Heart left ventricle (tissue), 16 donors: ENCODE measurements at regions not wholly inside any gene's neighbourhood (a gene's known extent, or its start where the extent isn't known, plus 50 kb on each side); places are given as distances from the start of the nearest gene placed in this dataset.

Experiments
- ATAC-seq, 4 donors: fragments of 200-7000 bp; cut with Tn5 transposase; one replicate each; pipeline ENCODE4 v1.9.1; 2020 to 2022; ENCODE audit warnings: moderate library complexity in 4 of 4, mild to moderate bottlenecking in 3 of 4, moderate number of reproducible peaks in 1 of 4
- DNase-seq, 5 donors: peaks; one replicate each; pipeline ENCODE4 v3.0.0-alpha.2; 2020
- H3K27ac ChIP-seq, 12 donors: fragments of 200-600 bp; sonication (generic) in 4 of 12; one replicate each; pipeline versions ENCODE4 v1.5.0 to v1.8.0; 2016 to 2022; ENCODE audit warnings: mild to moderate bottlenecking in 2 of 12
- H3K27me3 ChIP-seq, 9 donors: fragments of 200-600 bp; sonication (generic) in 2 of 9; one replicate each; pipeline versions ENCODE4 v1.5.1 to v1.8.0; 2016 to 2022; ENCODE audit warnings: mild to moderate bottlenecking in 3 of 9
- H3K36me3 ChIP-seq, 9 donors: fragments of 200-600 bp; sonication (generic) in 2 of 9; one replicate each; pipeline versions ENCODE4 v1.5.0 to v1.8.0; 2018 to 2022; ENCODE audit warnings: mild to moderate bottlenecking in 2 of 9
- H3K4me1 ChIP-seq, 12 donors: fragments of 200-600 bp; sonication (generic) in 4 of 12; one replicate each; pipeline versions ENCODE4 v1.5.0 to v1.8.0; 2016 to 2022; ENCODE audit warnings: mild to moderate bottlenecking in 3 of 12
- H3K4me3 ChIP-seq, 12 donors: fragments of 200-600 bp; sonication (generic) in 4 of 12; one replicate each; pipeline versions ENCODE4 v1.5.0 to v1.8.0; 2017 to 2022; ENCODE audit warnings: mild to moderate bottlenecking in 9 of 12, moderate library complexity in 4 of 12
- H3K9me3 ChIP-seq, 12 donors: fragments of 200-600 bp; sonication (generic) in 4 of 12; one replicate each; pipeline versions ENCODE4 v1.5.0 to v1.8.0; 2016 to 2022; ENCODE audit warnings: mild to moderate bottlenecking in 1 of 12
- CTCF ChIP-seq, 12 donors: fragments of 200-600 bp; sonication (generic) in 4 of 12; IDR thresholded peaks; one replicate each; pipeline versions ENCODE4 v1.5.0 to v1.8.0; 2018 to 2022; ENCODE audit warnings: antibody characterized with exemption in 12 of 12, mild to moderate bottlenecking in 5 of 12
- POLR2A ChIP-seq, 2 donors: fragments of 450-650 bp; IDR thresholded peaks; one replicate each; pipeline ENCODE4 v1.6.1; 2017; ENCODE audit warnings: antibody characterized with exemption in 2 of 2, mild to moderate bottlenecking in 2 of 2, moderate library complexity in 2 of 2
- WGBS, 4 donors: extraction: QIAGEN DNeasy Blood & Tissue Kit in 2 of 4; methylation state at CpG; one replicate each; pipeline versions ENCODE4 v1.1.5 to v1.1.7; 2013 to 2018; 5-methylcytosine and 5-hydroxymethylcytosine counted together
- intact Hi-C, 10 donors: fragments of 100-400 bp; cut with DNase I; formaldehyde crosslinking; loops; one replicate each; pipeline versions ENCODE4 v1.11.1 to v1.14.2; 2022
- donor health status: ischemic (EF 13 %, LVEDD 7.1; RV severe dilation, severe dysfunction).
- donor health status: healthy with polysubstance abuse.
- donor health status: DM: no; HTN: yes; CAD: no.
- donor health status: DM: no; HTN: no; CAD: no.
- donor health status: ischemic (EF 25% LVEDD 6.9; RV normal size, moderate dysfunction).
- donor health status: ischemic (EF 25% LVEDD 5.7; RV mildly dilated, moderate dysfunction).
- donor health status: healthy.
- donor health status: DM: yes; HTN: yes; CAD: no.
- donor health status: ischemic (EF 35%, LVEDD 5.7; RV mildly dilated, moderate dysfunction).
- donor health status: nonischemic (EF 11% LVEDD 7.7; RV severe dilation, severe dysfunction).
- donor health status: DM: yes; HTN: yes; CAD: no.
- donor health status: PGD.
- donor health status: ischemic (EF 29% LVEDD 5.4; RV normal size, mild dysfunction).
- donor health status: nonischemic (EF 23%, LVEDD 6.1; RV moderate dilation, normal function).

GRCh38 chr13:62331384-62331783 is 915.7 kb upstream of the PCDH20 start:
- DNase-seq (no peak), ATAC-seq (no peak)
- 74 to 81% (median 77%) methylated on average over 2 of the region's 2 CpGs for WGBS, 4 donors
- TF ChIP-seq CTCF (IDR thresholded peaks at IDR 0.05) (no peak), POLR2A (IDR thresholded peaks at IDR 0.05) (no peak)
- H3K36me3 ChIP-seq, result no peaks in the 10 kb centered on the region
- no peaks in the 10 kb centered on the region for H3K4me1 ChIP-seq
- intact Hi-C loops, result no loop called here
- no peak overlapping the region for H3K4me3 ChIP-seq
- H3K27ac ChIP-seq, result no peak overlapping the region
- H3K9me3 ChIP-seq, result peaks cover 0 to 9% (median 0%) of the 10 kb centered on the region in 12 donors
- H3K27me3 ChIP-seq, result no peaks in the 10 kb centered on the region

GRCh38 chr13:62327367-62327766 is 911.7 kb upstream of the PCDH20 start:
- DNase-seq (no peak), ATAC-seq (no peak)
- no peak overlapping the region for H3K4me3 ChIP-seq
- H3K27ac ChIP-seq, result no peak overlapping the region
- H3K9me3 ChIP-seq, result peaks cover 0 to 9% (median 0%) of the 10 kb centered on the region in 12 donors
- H3K27me3 ChIP-seq, result no peaks in the 10 kb centered on the region
- WGBS, 4 donors, result 84 to 88% (median 86%) methylated on average over 3 of the region's 3 CpGs
- TF ChIP-seq CTCF (IDR thresholded peaks at IDR 0.05) (no peak), POLR2A (IDR thresholded peaks at IDR 0.05) (no peak)
- intact Hi-C loops, result no loop called here
- H3K36me3 ChIP-seq, result no peaks in the 10 kb centered on the region
- no peaks in the 10 kb centered on the region for H3K4me1 ChIP-seq

GRCh38 chr13:62324842-62325241 is 909.2 kb upstream of the PCDH20 start:
- TF ChIP-seq POLR2A (IDR thresholded peaks at IDR 0.05) (no peak), CTCF (IDR thresholded peaks at IDR 0.05) (no peak)
- H3K36me3 ChIP-seq, result no peaks in the 10 kb centered on the region
- H3K27me3 ChIP-seq, result no peaks in the 10 kb centered on the region
- H3K9me3 ChIP-seq, result peaks cover 0 to 9% (median 0%) of the 10 kb centered on the region in 12 donors
- no peak for DNase-seq
- H3K27ac ChIP-seq, result no peak overlapping the region
- no peaks in the 10 kb centered on the region for H3K4me1 ChIP-seq
- WGBS, 4 donors, result 34 to 47% (median 42%) methylated on average over 1 of the region's 1 CpG
- intact Hi-C loops, result no loop called here
- no peak overlapping the region for H3K4me3 ChIP-seq
- ATAC-seq, result no peak

GRCh38 chr13:62321895-62322294 is 906.2 kb upstream of the PCDH20 start:
- Histone ChIP-seq H3K36me3 (no peaks in the 10 kb centered on the region), H3K27ac (no peak overlapping the region), H3K9me3 (no peaks in the 10 kb centered on the region), H3K4me3 (no peak overlapping the region), H3K4me1 (no peaks in the 10 kb centered on the region), H3K27me3 (no peaks in the 10 kb centered on the region)
- WGBS, 4 donors, result 82 to 90% (median 83%) methylated on average over 2 of the region's 2 CpGs
- DNase-seq, result no peak
- no peak for ATAC-seq
- no peak for TF ChIP-seq POLR2A (IDR thresholded peaks at IDR 0.05)
- TF ChIP-seq CTCF (IDR thresholded peaks at IDR 0.05), result no peak
- intact Hi-C loops, result no loop called here
